Activated CD8-positive, alpha-beta memory T cell treated with anti-CD3 and anti-CD28 coated beads, Interleukin-2, amount 50 U/mL, for 48 hours (primary cell): ENCODE measurements at regions not wholly inside any gene's neighbourhood (a gene's known extent, or its start where the extent isn't known, plus 50 kb on each side); places are given as distances from the start of the nearest gene placed in this dataset.

Experiments used
- DNase-seq: peaks from one replicate; pipeline ENCODE4 v3.0.0-alpha.2; 2020

GRCh38 chr13:64347664-64348063, 2882.5 kb downstream of the PCDH9 start:
- DNase-seq = no peak

GRCh38 chr13:64339373-64340063, 2890.6 kb downstream of the PCDH9 start:
- DNase-seq = no peak

GRCh38 chr13:64338671-64339070, 2891.5 kb downstream of the PCDH9 start:
- no peak for DNase-seq

GRCh38 chr13:64333888-64334287, 2896.2 kb downstream of the PCDH9 start:
- no peak for DNase-seq

GRCh38 chr13:64332048-64332447, 2898.1 kb downstream of the PCDH9 start:
- DNase-seq = no peak

GRCh38 chr13:64327505-64328194, 2902.5 kb downstream of the PCDH9 start:
- no peak for DNase-seq

GRCh38 chr13:64314331-64314730, 2898.7 kb upstream of the PCDH20 start:
- no peak for DNase-seq

GRCh38 chr13:64311948-64312347, 2896.3 kb upstream of the PCDH20 start:
- DNase-seq = no peak

GRCh38 chr13:64311112-64311511, 2895.5 kb upstream of the PCDH20 start:
- DNase-seq = no peak

GRCh38 chr13:64305246-64305645, 2889.6 kb upstream of the PCDH20 start:
- no peak for DNase-seq

- DNase-seq = no peak
These were observed 2884.6 kb upstream of the PCDH20 start for GRCh38 chr13:64300239-64300638.

GRCh38 chr13:64293923-64294322, 2878.3 kb upstream of the PCDH20 start:
- DNase-seq = no peak

GRCh38 chr13:64289702-64290101, 2874.1 kb upstream of the PCDH20 start:
- DNase-seq = no peak

- DNase-seq = no peak
These were observed 2868.3 kb upstream of the PCDH20 start for GRCh38 chr13:64283926-64284325.

- DNase-seq = no peak
These were observed 2862.8 kb upstream of the PCDH20 start for GRCh38 chr13:64278493-64278892.

GRCh38 chr13:64277097-64277496, 2861.4 kb upstream of the PCDH20 start:
- DNase-seq = no peak

- DNase-seq = no peak
These were observed 2860.6 kb upstream of the PCDH20 start for GRCh38 chr13:64276232-64276631.

GRCh38 chr13:64274481-64275217, 2859.0 kb upstream of the PCDH20 start:
- DNase-seq = no peak

GRCh38 chr13:64273780-64274179, 2858.1 kb upstream of the PCDH20 start:
- no peak for DNase-seq

GRCh38 chr13:64272681-64273080, 2857.0 kb upstream of the PCDH20 start:
- DNase-seq = no peak

GRCh38 chr13:64266024-64266423, 2850.4 kb upstream of the PCDH20 start:
- no peak for DNase-seq

- no peak for DNase-seq
These were observed 2847.6 kb upstream of the PCDH20 start for GRCh38 chr13:64263285-64263684.

GRCh38 chr13:64256751-64257150, 2841.1 kb upstream of the PCDH20 start:
- no peak for DNase-seq

GRCh38 chr13:64255988-64256387, 2840.3 kb upstream of the PCDH20 start:
- DNase-seq = no peak
